ENCODE measurements at regions not wholly inside any gene's neighbourhood (a gene's known extent, or its start where the extent isn't known, plus 50 kb on each side); places are given as distances from the start of the nearest gene placed in this dataset.

DNA sequence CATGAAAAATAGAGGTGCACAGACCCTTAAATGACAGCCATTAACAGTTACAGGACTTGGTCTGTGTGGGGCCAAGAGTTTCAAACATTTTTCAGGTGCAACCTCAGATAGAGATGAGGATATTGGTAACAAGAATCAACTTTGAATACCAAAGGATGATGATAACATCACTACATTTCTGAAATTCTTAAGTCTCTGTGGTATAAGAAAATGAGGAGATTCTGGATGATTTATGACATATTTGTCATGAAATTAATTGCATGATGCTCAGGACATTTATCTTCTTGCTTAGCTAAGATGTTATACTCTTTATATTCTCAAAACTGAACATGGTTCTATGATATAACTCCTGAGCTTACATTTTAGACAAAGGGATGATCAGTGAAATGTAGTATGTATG is 471.8 kb upstream of the CWC22 start:
- H3K36me3 ChIP-seq (replicated peaks in 1 of 2; ENCODE audit: insufficient read depth in 1 of 2, low read depth in 2 of 2) = no peaks in the 10 kb centered on the region
- intact Hi-C loops (cut with DNase I) = no loop called here
- H3K27me3 ChIP-seq = no peaks in the 10 kb centered on the region
- no peaks in the 10 kb centered on the region for H3K4me1 ChIP-seq
- no peak overlapping the region for H3K27ac ChIP-seq
- ATAC-seq (no peak), DNase-seq (no peak)
- TF ChIP-seq, protein P1, sequence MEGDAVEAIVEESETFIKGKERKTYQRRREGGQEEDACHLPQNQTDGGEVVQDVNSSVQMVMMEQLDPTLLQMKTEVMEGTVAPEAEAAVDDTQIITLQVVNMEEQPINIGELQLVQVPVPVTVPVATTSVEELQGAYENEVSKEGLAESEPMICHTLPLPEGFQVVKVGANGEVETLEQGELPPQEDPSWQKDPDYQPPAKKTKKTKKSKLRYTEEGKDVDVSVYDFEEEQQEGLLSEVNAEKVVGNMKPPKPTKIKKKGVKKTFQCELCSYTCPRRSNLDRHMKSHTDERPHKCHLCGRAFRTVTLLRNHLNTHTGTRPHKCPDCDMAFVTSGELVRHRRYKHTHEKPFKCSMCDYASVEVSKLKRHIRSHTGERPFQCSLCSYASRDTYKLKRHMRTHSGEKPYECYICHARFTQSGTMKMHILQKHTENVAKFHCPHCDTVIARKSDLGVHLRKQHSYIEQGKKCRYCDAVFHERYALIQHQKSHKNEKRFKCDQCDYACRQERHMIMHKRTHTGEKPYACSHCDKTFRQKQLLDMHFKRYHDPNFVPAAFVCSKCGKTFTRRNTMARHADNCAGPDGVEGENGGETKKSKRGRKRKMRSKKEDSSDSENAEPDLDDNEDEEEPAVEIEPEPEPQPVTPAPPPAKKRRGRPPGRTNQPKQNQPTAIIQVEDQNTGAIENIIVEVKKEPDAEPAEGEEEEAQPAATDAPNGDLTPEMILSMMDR (IDR thresholded peaks at IDR 0.05) = no peak
- TF ChIP-seq POLR2A (IDR thresholded peaks at IDR 0.05) = no peak
- H3K9me3 ChIP-seq = no peaks in the 10 kb centered on the region
- no peak overlapping the region for H3K4me3 ChIP-seq

DNA sequence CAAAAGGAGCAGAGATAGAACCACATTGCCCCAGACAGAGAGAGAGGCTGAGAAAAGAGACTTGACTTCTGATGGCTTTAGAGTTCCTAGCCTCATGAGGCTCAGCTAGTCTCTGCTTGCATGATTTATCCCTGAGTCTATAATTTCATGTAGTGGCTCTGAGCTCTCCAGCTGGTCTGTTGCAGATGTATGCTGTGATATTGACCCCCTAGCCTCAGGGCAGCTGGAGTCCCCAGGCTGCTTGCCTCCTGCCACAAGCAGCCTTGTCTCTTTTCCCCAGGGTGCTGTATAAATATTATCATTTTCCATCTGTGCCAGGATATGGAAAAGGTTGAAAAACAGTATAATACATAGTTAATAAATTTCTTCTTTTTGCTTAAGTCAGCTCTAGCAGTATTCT is 467.6 kb upstream of the CWC22 start:
- no peak for DNase-seq
- no peaks in the 10 kb centered on the region for H3K9me3 ChIP-seq
- no peak overlapping the region for H3K4me3 ChIP-seq
- no peak for ATAC-seq
- no peaks in the 10 kb centered on the region for H3K27me3 ChIP-seq
- H3K36me3 ChIP-seq (replicated peaks in 1 of 2; ENCODE audit: insufficient read depth in 1 of 2, low read depth in 2 of 2) = no peaks in the 10 kb centered on the region
- no peak overlapping the region for H3K27ac ChIP-seq
- intact Hi-C loops (cut with DNase I) = no loop called here
- H3K4me1 ChIP-seq = no peaks in the 10 kb centered on the region
- no peak for TF ChIP-seq POLR2A (IDR thresholded peaks at IDR 0.05)
- TF ChIP-seq, protein P1 (IDR thresholded peaks at IDR 0.05) = no peak

DNA sequence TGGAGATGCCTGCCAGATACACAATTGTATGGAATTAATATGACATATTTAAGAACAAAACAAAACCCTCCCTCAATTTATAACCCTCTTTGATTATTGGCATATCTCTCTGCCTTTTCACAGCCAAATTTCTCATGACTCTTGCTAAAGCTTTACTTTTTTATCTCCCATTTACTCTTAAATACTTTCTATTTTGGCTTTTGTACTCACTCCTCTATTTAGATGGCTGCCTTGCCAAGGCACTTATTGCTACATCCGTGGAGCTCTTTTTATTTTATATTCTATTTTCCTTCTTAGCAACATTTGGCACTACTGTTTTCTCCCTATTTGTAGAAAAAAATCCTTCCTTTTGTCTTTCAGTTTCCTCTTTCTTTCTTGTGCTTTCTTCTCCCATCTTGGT is 466.4 kb upstream of the CWC22 start:
- H3K27me3 ChIP-seq = no peaks in the 10 kb centered on the region
- no peaks in the 10 kb centered on the region for H3K36me3 ChIP-seq (replicated peaks in 1 of 2; ENCODE audit: insufficient read depth in 1 of 2, low read depth in 2 of 2)
- TF ChIP-seq, protein P1 (IDR thresholded peaks at IDR 0.05) = no peak
- no peak for TF ChIP-seq POLR2A (IDR thresholded peaks at IDR 0.05)
- ATAC-seq = no peak
- no peaks in the 10 kb centered on the region for H3K9me3 ChIP-seq
- no peak for DNase-seq
- no peak overlapping the region for H3K4me3 ChIP-seq
- WGBS, 2 donors = 43 to 84% methylated on average over 1 of the region's 1 CpG
- no peak overlapping the region for H3K27ac ChIP-seq
- intact Hi-C loops (cut with DNase I) = no loop called here
- no peaks in the 10 kb centered on the region for H3K4me1 ChIP-seq

DNA sequence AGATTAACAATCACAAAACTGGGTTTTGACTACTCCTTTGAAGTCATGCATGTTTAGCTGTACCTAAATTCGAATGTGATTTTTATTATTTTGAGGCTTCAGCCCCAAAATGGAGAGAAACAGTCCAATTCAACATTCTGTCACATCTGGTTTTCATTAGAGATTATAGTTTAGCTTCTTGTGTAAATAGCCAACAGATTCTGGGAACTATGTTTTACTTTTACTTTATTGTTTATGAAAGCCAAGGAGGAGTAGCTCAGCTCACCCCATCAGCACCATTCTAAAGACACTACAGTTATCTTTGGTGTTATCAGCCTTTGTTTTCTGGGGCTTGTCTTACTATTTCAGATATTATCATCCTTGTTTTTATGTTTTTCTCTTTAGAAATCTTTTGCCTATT is 465.0 kb upstream of the CWC22 start:
- Histone ChIP-seq H3K27me3 (no peaks in the 10 kb centered on the region), H3K27ac (no peak overlapping the region), H3K4me1 (no peaks in the 10 kb centered on the region), H3K9me3 (no peaks in the 10 kb centered on the region), H3K4me3 (no peak overlapping the region), H3K36me3 (replicated peaks in 1 of 2; ENCODE audit: insufficient read depth in 1 of 2, low read depth in 2 of 2) (no peaks in the 10 kb centered on the region)
- intact Hi-C loops (cut with DNase I) = no loop called here
- WGBS, 2 donors = 38 to 40% methylated on average over 1 of the region's 1 CpG
- ATAC-seq (no peak), DNase-seq (no peak)
- TF ChIP-seq, protein P1 (IDR thresholded peaks at IDR 0.05) = no peak
- TF ChIP-seq POLR2A (IDR thresholded peaks at IDR 0.05) = no peak

DNA sequence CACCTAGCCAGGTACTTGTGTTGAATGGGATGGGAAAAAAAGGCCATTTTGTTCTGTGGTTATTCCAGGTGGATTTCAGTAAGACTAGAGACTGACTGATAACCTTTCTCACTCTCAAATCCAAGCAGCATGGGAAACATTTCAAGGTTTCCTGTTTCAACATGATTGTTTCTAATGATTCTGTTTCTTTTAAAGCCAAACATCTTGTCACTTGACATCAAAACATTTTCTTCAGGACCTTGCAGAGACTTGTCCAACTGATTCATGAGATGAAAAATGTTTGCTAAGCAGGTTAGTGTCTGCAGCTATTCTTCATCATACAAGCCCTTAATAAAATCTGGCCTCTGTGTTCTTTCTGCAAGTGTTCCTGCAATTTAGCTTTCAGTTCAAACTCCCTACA is 456.5 kb upstream of the CWC22 start:
- no peak for ATAC-seq
- H3K27me3 ChIP-seq = no peaks in the 10 kb centered on the region
- intact Hi-C loops (cut with DNase I) = no loop called here
- no peak overlapping the region for H3K27ac ChIP-seq
- no peaks in the 10 kb centered on the region for H3K9me3 ChIP-seq
- no peaks in the 10 kb centered on the region for H3K4me1 ChIP-seq
- TF ChIP-seq, protein P1 (IDR thresholded peaks at IDR 0.05) = no peak
- TF ChIP-seq POLR2A (IDR thresholded peaks at IDR 0.05) = no peak
- no peak overlapping the region for H3K4me3 ChIP-seq
- no peak for DNase-seq
- no peaks in the 10 kb centered on the region for H3K36me3 ChIP-seq (replicated peaks in 1 of 2; ENCODE audit: insufficient read depth in 1 of 2, low read depth in 2 of 2)
